Activated CD8-positive, alpha-beta T cell treated with anti-CD3 and anti-CD28 coated beads for 36 hours (primary cell): ENCODE measurements at regions not wholly inside any gene's neighbourhood (a gene's known extent, or its start where the extent isn't known, plus 50 kb on each side); places are given as distances from the start of the nearest gene placed in this dataset.

Experiments
- ATAC-seq: fragments of 200-7000 bp; cut with Tn5 transposase; one replicate; pipeline ENCODE4 v1.10.0; 2021; ENCODE audit warnings: mild to moderate bottlenecking, moderate library complexity
- CTCF ChIA-PET: fragments of 350-600 bp; sonication (Branson Sonifier 250); formaldehyde crosslinking; loops from one replicate; lab custom pipeline; 2021; ENCODE audit warnings: antibody characterized with exemption; lab: Charles Lee
- POLR2A ChIA-PET: fragments of 350-600 bp; sonication (Branson Sonifier 250); formaldehyde crosslinking; loops from one replicate; lab custom pipeline; 2021; ENCODE audit warnings: antibody characterized with exemption; lab: Charles Lee
- DNase-seq: peaks from one replicate; pipeline ENCODE4 v3.0.0-alpha.2; 2020
- H3K27ac Mint-ChIP-seq: one replicate; pipeline ENCODE4 v1.8.0; 2021; ENCODE audit warnings: mild to moderate bottlenecking, mixed read lengths
- H3K27me3 Mint-ChIP-seq: one replicate; pipeline ENCODE4 v1.8.0; 2021; ENCODE audit warnings: mixed read lengths
- H3K36me3 Mint-ChIP-seq: one replicate; pipeline ENCODE4 v1.8.0; 2021; ENCODE audit warnings: low read depth, mixed read lengths
- H3K4me1 Mint-ChIP-seq: one replicate; pipeline ENCODE4 v1.8.0; 2021; ENCODE audit warnings: low read depth, mixed read lengths
- H3K4me3 Mint-ChIP-seq: one replicate; pipeline ENCODE4 v1.8.0; 2021; ENCODE audit warnings: mild to moderate bottlenecking, moderate library complexity, mixed read lengths
- H3K9me3 Mint-ChIP-seq: one replicate; pipeline ENCODE4 v1.8.0; 2021; ENCODE audit warnings: mixed read lengths
- intact Hi-C: fragments of 100-400 bp; cut with micrococcal nuclease; formaldehyde crosslinking; loops from one replicate; pipeline ENCODE4 v1.10.0; 2022
- TF ChIP-seq, protein P1 (sequence below): fragments of 200-600 bp; IDR thresholded peaks from one replicate; pipeline ENCODE4 v1.8.0; 2022; ENCODE audit warnings: antibody characterized with exemption, mild to moderate bottlenecking

DNA sequence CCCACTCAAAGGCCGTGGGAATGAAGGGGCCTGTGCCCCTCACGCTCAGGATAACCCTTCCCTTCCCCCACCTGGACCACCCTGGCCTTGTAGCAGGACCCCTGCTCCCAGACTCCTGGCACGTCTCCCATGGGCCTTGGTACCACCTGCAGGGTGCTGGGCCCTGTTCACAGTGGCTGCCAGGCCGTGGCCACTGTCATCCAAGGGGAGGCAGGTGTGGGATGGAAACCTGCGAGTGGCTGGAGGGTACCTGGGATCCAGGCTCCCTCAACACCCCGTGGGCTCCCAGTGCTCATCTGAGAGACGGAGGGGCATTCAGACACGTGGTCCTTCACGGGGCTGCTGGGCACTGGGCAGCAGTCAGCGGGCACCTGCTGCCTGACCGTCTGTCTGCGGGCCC is 75.6 kb upstream of the CIBAR2 start:
- no peak for ATAC-seq
- H3K36me3 Mint-ChIP-seq = no peaks in the 10 kb centered on the region

DNA sequence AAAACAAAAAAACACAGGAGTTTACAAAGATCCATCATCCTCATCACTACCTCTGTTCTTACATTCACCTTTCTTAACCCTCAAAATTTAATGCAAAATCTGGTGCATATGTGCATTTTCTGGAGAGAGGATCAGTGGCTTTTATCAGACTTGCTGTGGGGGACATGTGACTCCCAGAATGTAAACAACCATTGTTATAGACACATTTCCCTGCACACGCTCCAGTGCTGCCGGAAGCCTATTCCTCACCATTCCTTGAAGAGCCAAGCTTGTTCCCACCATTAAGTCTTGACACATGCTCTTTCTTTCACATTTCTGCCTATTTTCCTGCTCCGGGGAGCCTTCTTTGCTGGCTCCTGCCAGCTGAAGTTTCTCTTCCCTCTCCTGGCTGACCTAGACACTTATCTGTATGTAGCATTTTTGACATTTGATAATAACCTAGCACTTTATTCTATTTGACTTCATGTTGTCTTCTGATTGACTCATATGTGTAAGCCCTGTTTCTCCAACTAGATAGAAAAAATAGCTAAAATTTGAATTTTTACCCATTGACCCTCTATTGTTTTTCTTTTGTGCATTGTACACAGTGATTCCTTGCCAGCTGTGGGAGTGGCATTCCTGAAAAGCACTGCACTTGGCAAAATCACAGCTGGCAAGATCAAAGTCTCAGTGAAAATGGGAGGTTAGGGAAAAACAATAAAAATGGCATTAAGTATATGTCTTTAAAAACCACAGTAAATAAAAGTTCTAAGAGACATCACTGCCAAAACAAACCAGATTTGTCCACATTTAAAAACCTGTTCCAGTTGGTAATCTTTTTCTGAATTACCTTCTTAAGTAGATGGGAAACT is 76.8 kb upstream of the CIBAR2 start:
- CTCF ChIA-PET = no interaction called here
- H3K4me1 Mint-ChIP-seq = no peaks in the 10 kb centered on the region
- POLR2A ChIA-PET = no interaction called here
- TF ChIP-seq, protein P1, sequence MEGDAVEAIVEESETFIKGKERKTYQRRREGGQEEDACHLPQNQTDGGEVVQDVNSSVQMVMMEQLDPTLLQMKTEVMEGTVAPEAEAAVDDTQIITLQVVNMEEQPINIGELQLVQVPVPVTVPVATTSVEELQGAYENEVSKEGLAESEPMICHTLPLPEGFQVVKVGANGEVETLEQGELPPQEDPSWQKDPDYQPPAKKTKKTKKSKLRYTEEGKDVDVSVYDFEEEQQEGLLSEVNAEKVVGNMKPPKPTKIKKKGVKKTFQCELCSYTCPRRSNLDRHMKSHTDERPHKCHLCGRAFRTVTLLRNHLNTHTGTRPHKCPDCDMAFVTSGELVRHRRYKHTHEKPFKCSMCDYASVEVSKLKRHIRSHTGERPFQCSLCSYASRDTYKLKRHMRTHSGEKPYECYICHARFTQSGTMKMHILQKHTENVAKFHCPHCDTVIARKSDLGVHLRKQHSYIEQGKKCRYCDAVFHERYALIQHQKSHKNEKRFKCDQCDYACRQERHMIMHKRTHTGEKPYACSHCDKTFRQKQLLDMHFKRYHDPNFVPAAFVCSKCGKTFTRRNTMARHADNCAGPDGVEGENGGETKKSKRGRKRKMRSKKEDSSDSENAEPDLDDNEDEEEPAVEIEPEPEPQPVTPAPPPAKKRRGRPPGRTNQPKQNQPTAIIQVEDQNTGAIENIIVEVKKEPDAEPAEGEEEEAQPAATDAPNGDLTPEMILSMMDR = no peak
- intact Hi-C loops = no loop called here
- peaks cover 6% of the 10 kb centered on the region for H3K27me3 Mint-ChIP-seq
- peaks cover 16% of the 10 kb centered on the region for H3K9me3 Mint-ChIP-seq
- H3K27ac Mint-ChIP-seq = no peak overlapping the region
- no peaks in the 10 kb centered on the region for H3K36me3 Mint-ChIP-seq
- DNase-seq = no peak
- ATAC-seq = no peak
- H3K4me3 Mint-ChIP-seq = no peak overlapping the region

More for the DNA sequence above, 75.6 kb upstream of the CIBAR2 start:
- Mint-ChIP-seq H3K4me1 (no peaks in the 10 kb centered on the region), H3K27me3 (peaks cover 6% of the 10 kb centered on the region), H3K9me3 (peaks cover 20% of the 10 kb centered on the region), H3K27ac (no peak overlapping the region), H3K4me3 (no peak overlapping the region)
- intact Hi-C loops = no loop called here
- no peak for DNase-seq
- TF ChIP-seq, protein P1 = no peak
- ChIA-PET POLR2A (no interaction called here), CTCF (no interaction called here)

DNA sequence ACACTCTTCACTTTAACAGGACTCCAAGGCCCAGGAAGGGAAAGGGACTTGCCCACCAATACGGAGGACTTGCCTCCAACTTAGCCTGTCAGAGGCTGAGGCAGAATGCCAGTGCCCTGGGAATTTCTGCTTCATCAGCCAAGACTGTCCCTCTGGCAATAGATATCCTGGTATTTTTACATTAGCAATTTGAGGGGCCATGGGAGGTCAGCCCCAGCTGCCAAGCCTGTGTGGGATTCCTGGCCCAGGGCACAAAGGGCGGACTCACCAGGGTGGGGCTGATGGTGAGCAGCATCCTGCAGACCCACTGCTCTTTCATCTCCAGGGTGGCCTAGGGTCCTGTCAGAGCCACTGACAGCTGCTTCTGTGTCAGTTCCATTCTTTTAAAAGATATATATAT is 78.3 kb upstream of the CIBAR2 start:
- no peaks in the 10 kb centered on the region for H3K4me1 Mint-ChIP-seq

DNA sequence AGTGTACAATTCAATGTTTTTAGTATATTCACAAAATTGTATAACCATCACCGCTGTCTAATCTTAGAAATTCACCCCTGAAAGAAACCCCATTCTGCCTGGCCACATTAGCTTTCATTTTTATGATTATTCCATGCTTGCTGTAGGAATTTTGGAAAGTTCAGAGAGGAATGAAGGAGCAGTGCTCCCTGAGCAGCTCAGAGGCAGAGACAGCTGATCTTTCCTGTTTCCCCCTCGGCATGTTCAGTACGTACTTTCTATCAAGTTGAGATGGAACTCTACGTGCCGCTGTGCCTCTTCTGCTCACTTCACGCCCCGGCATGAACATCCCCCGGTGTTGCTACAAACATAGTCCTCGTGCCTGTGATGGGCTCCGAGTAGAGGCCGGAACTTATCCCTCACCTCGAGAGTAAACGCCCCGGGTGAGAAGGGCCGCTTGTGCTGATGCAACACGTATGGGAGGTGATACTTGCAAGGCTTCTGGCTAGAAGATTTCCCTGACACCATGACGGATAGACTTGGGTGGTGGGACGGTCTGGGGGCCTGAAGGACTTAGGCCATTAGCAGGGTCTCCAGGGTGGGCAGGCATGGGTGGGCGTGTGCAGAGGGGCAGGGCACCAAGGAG is 79.2 kb upstream of the CIBAR2 start:
- Mint-ChIP-seq H3K4me3 (no peak overlapping the region), H3K36me3 (no peaks in the 10 kb centered on the region), H3K27me3 (peaks cover 6% of the 10 kb centered on the region), H3K27ac (no peak overlapping the region), H3K9me3 (peaks cover 5% of the 10 kb centered on the region), H3K4me1 (no peaks in the 10 kb centered on the region)
- intact Hi-C loops = no loop called here
- POLR2A ChIA-PET = no interaction called here
- CTCF ChIA-PET = interaction anchor here (1.0 kb wide), 1 partner anchor 54 kb away, joined by 3 read pairs; no protein-coding TSS in a partner anchor
- ATAC-seq = no peak
- TF ChIP-seq, protein P1 = no peak
- no peak for DNase-seq

More for the DNA sequence above, 78.3 kb upstream of the CIBAR2 start:
- intact Hi-C loops = no loop called here
- H3K9me3 Mint-ChIP-seq = peaks cover 5% of the 10 kb centered on the region
- POLR2A ChIA-PET = no interaction called here
- H3K36me3 Mint-ChIP-seq = no peaks in the 10 kb centered on the region
- no peak overlapping the region for H3K4me3 Mint-ChIP-seq
- CTCF ChIA-PET = no interaction called here
- DNase-seq = no peak
- TF ChIP-seq, protein P1 = no peak
- no peak for ATAC-seq
- no peak overlapping the region for H3K27ac Mint-ChIP-seq
- H3K27me3 Mint-ChIP-seq = peaks cover 6% of the 10 kb centered on the region
